GM12875 (cell line): ENCODE measurements at regions not wholly inside any gene's neighbourhood (a gene's known extent, or its start where the extent isn't known, plus 50 kb on each side); places are given as distances from the start of the nearest gene placed in this dataset.

Experiments used
- H3K4me3 ChIP-seq: one replicate; pipeline ENCODE4 v1.5.1; 2011; ENCODE audit warnings: low read depth, low read length, control low read depth
- TF ChIP-seq, protein P1 (sequence below): IDR thresholded peaks from 2 replicates; pipeline ENCODE4 v1.5.1; 2011; ENCODE audit warnings: low read depth, mild to moderate bottlenecking, control low read depth, inconsistent platforms, low read length, moderate library complexity, borderline replicate concordance; ENCODE audit not compliant: insufficient read depth

DNA sequence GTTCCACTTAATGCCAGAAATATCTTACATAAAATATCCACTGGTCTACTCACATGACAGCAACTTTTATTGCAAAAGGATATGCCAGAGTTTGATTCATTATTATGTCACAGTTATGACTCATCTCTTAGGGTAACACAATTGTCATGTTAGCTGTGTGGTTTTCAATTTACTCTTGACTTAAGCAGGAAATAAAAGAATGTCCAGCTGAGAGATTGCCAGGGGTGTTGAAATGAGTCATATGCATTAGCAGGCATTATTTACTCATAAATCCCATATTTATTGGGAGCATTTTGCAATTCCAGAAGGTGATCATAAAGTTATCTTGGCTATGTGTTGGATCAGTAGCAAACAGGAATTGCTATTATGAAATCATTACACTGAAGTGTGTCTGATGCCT lies 1164.6 kb upstream of the CDH18 start:
- H3K4me3 ChIP-seq: no peak overlapping the region
- TF ChIP-seq, protein P1, sequence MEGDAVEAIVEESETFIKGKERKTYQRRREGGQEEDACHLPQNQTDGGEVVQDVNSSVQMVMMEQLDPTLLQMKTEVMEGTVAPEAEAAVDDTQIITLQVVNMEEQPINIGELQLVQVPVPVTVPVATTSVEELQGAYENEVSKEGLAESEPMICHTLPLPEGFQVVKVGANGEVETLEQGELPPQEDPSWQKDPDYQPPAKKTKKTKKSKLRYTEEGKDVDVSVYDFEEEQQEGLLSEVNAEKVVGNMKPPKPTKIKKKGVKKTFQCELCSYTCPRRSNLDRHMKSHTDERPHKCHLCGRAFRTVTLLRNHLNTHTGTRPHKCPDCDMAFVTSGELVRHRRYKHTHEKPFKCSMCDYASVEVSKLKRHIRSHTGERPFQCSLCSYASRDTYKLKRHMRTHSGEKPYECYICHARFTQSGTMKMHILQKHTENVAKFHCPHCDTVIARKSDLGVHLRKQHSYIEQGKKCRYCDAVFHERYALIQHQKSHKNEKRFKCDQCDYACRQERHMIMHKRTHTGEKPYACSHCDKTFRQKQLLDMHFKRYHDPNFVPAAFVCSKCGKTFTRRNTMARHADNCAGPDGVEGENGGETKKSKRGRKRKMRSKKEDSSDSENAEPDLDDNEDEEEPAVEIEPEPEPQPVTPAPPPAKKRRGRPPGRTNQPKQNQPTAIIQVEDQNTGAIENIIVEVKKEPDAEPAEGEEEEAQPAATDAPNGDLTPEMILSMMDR: no peak

DNA sequence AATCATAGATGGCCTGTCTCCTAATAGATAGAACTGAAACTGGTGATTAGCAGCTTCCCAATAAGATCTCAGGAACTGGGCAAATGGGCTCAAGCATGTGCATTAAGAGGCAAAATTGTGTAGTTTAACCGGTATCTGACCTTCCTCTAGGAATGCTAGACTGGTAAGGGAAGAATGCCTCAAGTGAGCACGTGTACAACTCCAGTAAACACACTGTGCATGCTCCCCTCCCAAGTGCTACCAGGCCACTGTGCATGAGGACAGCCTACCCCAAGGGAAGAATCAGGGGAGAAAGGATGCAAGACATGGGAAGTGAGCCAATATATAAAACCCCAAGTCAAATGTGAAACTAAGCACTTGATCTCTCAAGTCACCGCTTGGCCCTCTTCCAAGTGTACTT lies 1157.4 kb upstream of the CDH18 start:
- TF ChIP-seq, protein P1: no peak
- H3K4me3 ChIP-seq: no peak overlapping the region

DNA sequence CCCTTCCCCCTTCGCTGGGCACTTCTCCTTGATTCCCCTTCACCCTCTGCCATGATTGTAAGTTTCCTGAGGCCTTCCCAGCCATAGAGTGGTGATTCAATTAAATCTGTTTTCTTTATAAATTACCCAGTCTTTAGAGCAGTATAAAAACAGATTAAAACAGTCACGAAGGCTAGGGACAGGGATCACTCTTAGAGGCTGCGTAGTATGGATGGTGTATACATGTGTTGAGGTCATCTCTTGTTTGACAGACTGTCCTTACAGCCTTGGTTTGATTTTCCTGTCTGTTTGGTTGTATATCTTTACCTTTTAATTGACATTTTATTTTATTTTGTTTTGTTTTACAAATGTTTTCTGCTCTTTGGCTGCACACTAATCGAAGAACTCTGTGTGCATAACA lies 1155.7 kb upstream of the CDH18 start:
- no peak overlapping the region for H3K4me3 ChIP-seq
- TF ChIP-seq, protein P1: no peak

DNA sequence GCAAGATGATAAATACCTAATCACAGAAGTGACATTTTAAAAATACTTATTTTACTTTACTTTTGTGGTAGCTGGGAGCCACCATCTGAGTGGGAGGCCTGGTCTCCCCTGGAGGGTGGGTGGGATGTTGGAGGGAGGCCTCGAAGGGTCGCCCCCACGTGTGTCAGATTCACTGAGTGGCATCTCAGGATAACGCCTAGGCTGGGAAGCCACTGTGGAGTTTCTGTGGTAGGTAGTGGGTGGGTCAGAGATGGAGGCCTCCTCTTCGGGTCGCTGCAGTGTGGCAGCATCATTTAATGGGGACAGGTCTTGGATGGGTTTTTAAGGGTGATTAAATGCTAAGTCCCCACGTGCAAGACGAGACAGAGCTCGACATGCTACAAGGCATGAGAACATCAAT lies 1154.8 kb upstream of the CDH18 start:
- no peak overlapping the region for H3K4me3 ChIP-seq
- TF ChIP-seq, protein P1: no peak

DNA sequence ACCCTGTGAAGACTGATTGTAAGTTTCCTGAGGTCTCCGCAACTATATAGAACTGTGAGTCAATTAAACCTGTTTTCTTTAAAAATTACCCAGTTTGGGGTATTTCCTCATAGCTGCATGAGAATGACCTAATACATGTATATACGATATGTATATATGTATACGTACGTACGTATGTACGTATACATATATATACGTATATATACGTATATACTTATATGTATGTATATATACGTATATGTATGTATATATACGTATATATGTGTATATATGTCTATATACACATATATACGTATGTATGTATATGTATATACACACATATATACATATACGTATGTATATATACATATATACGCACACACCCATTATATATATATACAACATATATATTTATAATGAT lies 1153.0 kb upstream of the CDH18 start:
- TF ChIP-seq, protein P1: no peak

DNA sequence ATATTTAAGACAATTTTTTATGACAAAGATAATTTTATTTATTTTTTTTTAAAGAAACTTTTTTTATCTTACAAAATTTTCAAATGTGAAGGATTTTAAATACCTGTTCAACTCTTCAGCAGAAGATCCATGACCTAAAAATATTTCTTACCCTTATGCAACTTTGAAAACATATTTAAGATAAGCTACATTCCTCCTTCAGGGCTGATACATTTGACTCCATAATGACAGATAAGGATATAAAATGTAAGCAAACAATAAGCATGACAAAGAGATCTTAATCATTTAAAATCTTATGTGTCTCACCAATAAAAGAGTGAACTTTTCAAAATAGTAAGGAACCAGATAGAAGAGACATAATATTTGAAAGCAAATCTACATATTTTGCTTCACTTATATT lies 1138.2 kb upstream of the CDH18 start:
- H3K4me3 ChIP-seq: no peak overlapping the region
- TF ChIP-seq, protein P1: no peak

More for the DNA sequence above, 1153.0 kb upstream of the CDH18 start:
- H3K4me3 ChIP-seq: no peak overlapping the region

DNA sequence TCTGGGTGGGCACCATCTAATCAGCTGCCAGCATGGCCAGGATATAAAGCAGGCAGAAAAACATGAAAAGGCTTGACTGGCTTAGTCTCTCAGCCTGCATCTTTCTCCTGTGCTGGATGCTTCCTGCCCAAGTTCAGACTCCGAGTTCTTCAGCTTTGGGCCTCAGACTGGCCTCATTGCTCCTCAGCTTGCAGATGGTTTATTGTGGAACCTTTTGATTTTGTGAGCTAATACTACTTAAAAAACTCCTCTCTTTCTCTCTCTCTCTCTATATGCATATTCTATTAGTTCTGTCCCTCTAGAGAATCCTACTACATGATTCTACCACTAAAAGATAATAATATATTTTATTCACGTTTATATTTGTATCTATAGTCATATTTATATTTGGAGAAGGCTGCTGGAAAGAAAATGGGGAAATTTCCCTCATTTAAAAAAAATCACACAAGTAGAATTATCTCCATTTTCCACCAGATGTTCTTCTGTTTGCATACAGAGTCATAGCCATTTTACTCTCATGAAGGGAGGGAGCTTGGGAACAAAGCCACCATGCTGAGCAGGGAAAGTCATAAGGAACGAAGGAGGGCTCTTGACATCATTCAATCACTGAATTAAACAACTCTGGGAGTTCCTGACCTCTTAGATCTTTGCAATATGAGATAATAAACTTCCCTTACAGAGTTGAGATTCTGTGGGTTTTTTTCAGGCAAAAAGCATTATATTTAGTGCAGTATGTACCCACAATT lies 1137.4 kb upstream of the CDH18 start:
- TF ChIP-seq, protein P1: no peak
- no peak overlapping the region for H3K4me3 ChIP-seq
